ENCODE measurements at regions not wholly inside any gene's neighbourhood (a gene's known extent, or its start where the extent isn't known, plus 50 kb on each side); places are given as distances from the start of the nearest gene placed in this dataset.

- no peak for DNase-seq
These were observed 92.3 kb upstream of the LRIG1 start for GRCh38 chr3:66592927-66593625.

- DNase-seq: no peak
These were observed 93.2 kb upstream of the LRIG1 start for GRCh38 chr3:66593978-66594377.

GRCh38 chr3:66597308-66597863, 96.6 kb upstream of the LRIG1 start:
- no peak for DNase-seq

- DNase-seq: no peak
These were observed 97.3 kb upstream of the LRIG1 start for GRCh38 chr3:66598168-66598567.

- no peak for DNase-seq
These were observed 101.4 kb upstream of the LRIG1 start for GRCh38 chr3:66602237-66602636.

- DNase-seq: no peak
These were observed 101.9 kb upstream of the LRIG1 start for GRCh38 chr3:66602691-66603090.

- DNase-seq: no peak
These were observed 102.4 kb upstream of the LRIG1 start for GRCh38 chr3:66603151-66603611.

- no peak for DNase-seq
These were observed 103.7 kb upstream of the LRIG1 start for GRCh38 chr3:66604481-66604880.

GRCh38 chr3:66606126-66606525, 105.3 kb upstream of the LRIG1 start:
- DNase-seq: no peak

- no peak for DNase-seq
These were observed 106.0 kb upstream of the LRIG1 start for GRCh38 chr3:66606868-66607267.

- no peak for DNase-seq
These were observed 109.1 kb upstream of the LRIG1 start for GRCh38 chr3:66609660-66610561.

- DNase-seq: no peak
These were observed 109.7 kb upstream of the LRIG1 start for GRCh38 chr3:66610562-66610909.

- DNase-seq: no peak
These were observed 115.0 kb upstream of the LRIG1 start for GRCh38 chr3:66615643-66616301.

GRCh38 chr3:66617351-66617750, 116.5 kb upstream of the LRIG1 start:
- no peak for DNase-seq

GRCh38 chr3:66618066-66618465, 117.2 kb upstream of the LRIG1 start:
- DNase-seq: no peak

- no peak for DNase-seq
These were observed 119.5 kb upstream of the LRIG1 start for GRCh38 chr3:66620296-66620695.

- no peak for DNase-seq
These were observed 122.1 kb upstream of the LRIG1 start for GRCh38 chr3:66622756-66623457.

- no peak for DNase-seq
These were observed 124.8 kb upstream of the LRIG1 start for GRCh38 chr3:66625505-66626216.

- no peak for DNase-seq
These were observed 128.5 kb upstream of the LRIG1 start for GRCh38 chr3:66629150-66629981.

- no peak for DNase-seq
These were observed 129.2 kb upstream of the LRIG1 start for GRCh38 chr3:66629982-66630368.
